ENCODE measurements at regions not wholly inside any gene's neighbourhood (a gene's known extent, or its start where the extent isn't known, plus 50 kb on each side); places are given as distances from the start of the nearest gene placed in this dataset.

DNA sequence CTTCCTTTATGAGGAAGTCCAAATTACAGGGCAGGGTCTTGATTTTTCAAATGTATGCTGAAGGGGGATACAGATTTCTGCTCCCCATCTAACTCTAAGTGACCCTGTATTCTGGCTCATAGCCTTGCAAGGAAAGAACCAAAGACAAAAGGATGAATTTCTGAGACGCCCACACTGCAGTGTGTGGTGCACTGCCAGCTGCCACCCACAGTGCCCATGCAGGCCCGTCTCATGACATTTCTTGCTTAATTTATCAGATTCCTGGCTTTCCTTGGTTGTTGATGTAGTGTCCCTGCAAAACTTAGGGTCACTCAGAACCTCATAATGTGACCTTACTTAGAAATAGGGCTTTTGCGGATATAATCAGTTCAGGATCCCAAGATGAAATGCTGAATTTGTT, 68.0 kb downstream of the CBLN4 start:
- TF ChIP-seq CSRNP3 (CRISPR knock-in tag; IDR thresholded peaks at IDR 0.05) = no peak
- TF ChIP-seq GLIS3 (CRISPR knock-in tag; IDR thresholded peaks at IDR 0.05) = no peak
- ATAC-seq = no peak

- TF ChIP-seq CSDC2 (CRISPR knock-in tag; IDR thresholded peaks at IDR 0.05) = no peak
- TF ChIP-seq PPARA (CRISPR knock-in tag; IDR thresholded peaks at IDR 0.05; ENCODE audit: borderline replicate concordance) = no peak
- no peak for TF ChIP-seq ZFP3 (CRISPR knock-in tag; IDR thresholded peaks at IDR 0.05)
- TF ChIP-seq, protein P1, sequence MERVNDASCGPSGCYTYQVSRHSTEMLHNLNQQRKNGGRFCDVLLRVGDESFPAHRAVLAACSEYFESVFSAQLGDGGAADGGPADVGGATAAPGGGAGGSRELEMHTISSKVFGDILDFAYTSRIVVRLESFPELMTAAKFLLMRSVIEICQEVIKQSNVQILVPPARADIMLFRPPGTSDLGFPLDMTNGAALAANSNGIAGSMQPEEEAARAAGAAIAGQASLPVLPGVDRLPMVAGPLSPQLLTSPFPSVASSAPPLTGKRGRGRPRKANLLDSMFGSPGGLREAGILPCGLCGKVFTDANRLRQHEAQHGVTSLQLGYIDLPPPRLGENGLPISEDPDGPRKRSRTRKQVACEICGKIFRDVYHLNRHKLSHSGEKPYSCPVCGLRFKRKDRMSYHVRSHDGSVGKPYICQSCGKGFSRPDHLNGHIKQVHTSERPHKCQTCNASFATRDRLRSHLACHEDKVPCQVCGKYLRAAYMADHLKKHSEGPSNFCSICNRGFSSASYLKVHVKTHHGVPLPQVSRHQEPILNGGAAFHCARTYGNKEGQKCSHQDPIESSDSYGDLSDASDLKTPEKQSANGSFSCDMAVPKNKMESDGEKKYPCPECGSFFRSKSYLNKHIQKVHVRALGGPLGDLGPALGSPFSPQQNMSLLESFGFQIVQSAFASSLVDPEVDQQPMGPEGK (CRISPR knock-in tag; IDR thresholded peaks at IDR 0.05; ENCODE audit: borderline replicate concordance) = no peak
- TF ChIP-seq ZNF8 (CRISPR knock-in tag; IDR thresholded peaks at IDR 0.05) = no peak
- TF ChIP-seq OSR1 (CRISPR knock-in tag; IDR thresholded peaks at IDR 0.05) = no peak
- TF ChIP-seq ZC3H10 (CRISPR knock-in tag; IDR thresholded peaks at IDR 0.05) = no peak
- TF ChIP-seq TOX (CRISPR knock-in tag; IDR thresholded peaks at IDR 0.05; ENCODE audit: borderline replicate concordance) = no peak
- no peak for TF ChIP-seq ZFP30 (CRISPR knock-in tag; IDR thresholded peaks at IDR 0.05)
- TF ChIP-seq RARB (CRISPR knock-in tag; IDR thresholded peaks at IDR 0.05) = no peak
- TF ChIP-seq, protein P2, sequence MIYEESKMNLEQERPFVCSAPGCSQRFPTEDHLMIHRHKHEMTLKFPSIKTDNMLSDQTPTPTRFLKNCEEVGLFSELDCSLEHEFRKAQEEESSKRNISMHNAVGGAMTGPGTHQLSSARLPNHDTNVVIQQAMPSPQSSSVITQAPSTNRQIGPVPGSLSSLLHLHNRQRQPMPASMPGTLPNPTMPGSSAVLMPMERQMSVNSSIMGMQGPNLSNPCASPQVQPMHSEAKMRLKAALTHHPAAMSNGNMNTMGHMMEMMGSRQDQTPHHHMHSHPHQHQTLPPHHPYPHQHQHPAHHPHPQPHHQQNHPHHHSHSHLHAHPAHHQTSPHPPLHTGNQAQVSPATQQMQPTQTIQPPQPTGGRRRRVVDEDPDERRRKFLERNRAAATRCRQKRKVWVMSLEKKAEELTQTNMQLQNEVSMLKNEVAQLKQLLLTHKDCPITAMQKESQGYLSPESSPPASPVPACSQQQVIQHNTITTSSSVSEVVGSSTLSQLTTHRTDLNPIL (CRISPR knock-in tag; IDR thresholded peaks at IDR 0.05; ENCODE audit: low read depth) = no peak
- no peak for TF ChIP-seq ISL1 (CRISPR knock-in tag; IDR thresholded peaks at IDR 0.05)
- no peak for TF ChIP-seq GLIS3 (CRISPR knock-in tag; IDR thresholded peaks at IDR 0.05)
- no peak for TF ChIP-seq ZNF565 (CRISPR knock-in tag; conservative IDR thresholded peaks at IDR 0.05; ENCODE audit: low read depth)
- TF ChIP-seq POU6F1 (CRISPR knock-in tag; IDR thresholded peaks at IDR 0.05; ENCODE audit: borderline replicate concordance, low read depth) = no peak
- TF ChIP-seq ZNF70 (CRISPR knock-in tag; IDR thresholded peaks at IDR 0.05) = no peak
- TF ChIP-seq TCF4 (CRISPR knock-in tag; IDR thresholded peaks at IDR 0.05; ENCODE audit: borderline replicate concordance) = no peak
- no peak for ATAC-seq
These were observed 69.1 kb downstream of the CBLN4 start for GRCh38 chr20:55936209-55936595.

DNA sequence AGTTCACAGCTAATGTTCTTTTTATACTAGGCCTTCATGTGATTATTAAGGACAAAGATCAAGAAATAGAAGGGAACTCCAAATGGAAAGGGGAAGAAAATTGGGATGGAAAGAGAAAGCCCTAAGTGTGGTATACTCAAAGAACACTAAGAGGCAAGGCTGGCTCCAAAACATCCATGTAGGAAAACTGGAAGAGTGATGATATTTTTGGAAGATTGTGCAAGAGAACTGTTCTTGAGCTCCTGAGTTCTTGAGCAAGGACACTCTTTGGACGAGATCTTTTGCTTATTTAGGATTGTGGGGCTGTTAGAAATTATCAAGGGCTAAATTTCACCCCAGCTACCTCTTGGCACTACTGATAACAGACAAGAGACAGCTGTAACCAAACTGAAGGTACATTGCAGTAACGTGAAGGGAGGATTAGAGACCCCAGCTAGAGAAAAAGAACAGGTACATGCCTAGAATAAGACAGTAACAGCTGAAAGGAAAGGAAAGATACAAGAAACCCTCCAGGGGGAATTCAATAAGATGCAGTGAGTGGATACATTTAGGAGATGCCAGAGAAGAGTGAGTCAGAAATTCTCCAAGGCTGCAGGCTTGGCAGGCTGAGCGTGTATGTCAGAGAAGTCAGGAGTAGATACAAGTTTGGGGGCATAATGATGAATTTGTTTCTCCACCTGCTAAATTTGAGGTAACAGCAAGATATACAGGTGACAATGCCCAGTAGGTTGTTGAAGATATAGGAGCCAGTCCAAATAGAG, 69.7 kb downstream of the CBLN4 start:
- ATAC-seq = no peak
- no peak for TF ChIP-seq OSR1 (CRISPR knock-in tag; IDR thresholded peaks at IDR 0.05)
- no peak for TF ChIP-seq ZC3H10 (CRISPR knock-in tag; IDR thresholded peaks at IDR 0.05)
- no peak for TF ChIP-seq BACH2 (CRISPR knock-in tag; IDR thresholded peaks at IDR 0.05; ENCODE audit: borderline replicate concordance)
- TF ChIP-seq TSHZ2 (CRISPR knock-in tag; IDR thresholded peaks at IDR 0.05) = no peak
- TF ChIP-seq, protein P1 (CRISPR knock-in tag; IDR thresholded peaks at IDR 0.05; ENCODE audit: borderline replicate concordance) = no peak
- no peak for TF ChIP-seq ARNTL (CRISPR knock-in tag; IDR thresholded peaks at IDR 0.05; ENCODE audit: borderline replicate concordance, low read depth)
- no peak for TF ChIP-seq TCF4 (CRISPR knock-in tag; IDR thresholded peaks at IDR 0.05; ENCODE audit: borderline replicate concordance)
- no peak for TF ChIP-seq ZFP3 (CRISPR knock-in tag; IDR thresholded peaks at IDR 0.05)
- no peak for TF ChIP-seq POU6F1 (CRISPR knock-in tag; IDR thresholded peaks at IDR 0.05; ENCODE audit: borderline replicate concordance, low read depth)
- TF ChIP-seq PPARA (CRISPR knock-in tag; IDR thresholded peaks at IDR 0.05; ENCODE audit: borderline replicate concordance) = no peak
- no peak for TF ChIP-seq SNAI2 (CRISPR knock-in tag; IDR thresholded peaks at IDR 0.05)
- TF ChIP-seq ZNF565 (CRISPR knock-in tag; conservative IDR thresholded peaks at IDR 0.05; ENCODE audit: low read depth) = no peak
- TF ChIP-seq TOX (CRISPR knock-in tag; IDR thresholded peaks at IDR 0.05; ENCODE audit: borderline replicate concordance) = no peak
- TF ChIP-seq, protein P2 (CRISPR knock-in tag; IDR thresholded peaks at IDR 0.05; ENCODE audit: low read depth) = no peak
- no peak for TF ChIP-seq ZFP30 (CRISPR knock-in tag; IDR thresholded peaks at IDR 0.05)
- no peak for TF ChIP-seq CSDC2 (CRISPR knock-in tag; IDR thresholded peaks at IDR 0.05)

All from SK-N-SH treated with all-trans-retinoic acid at 6 μM for 48 hours (cell line).